ENCODE measurements at regions not wholly inside any gene's neighbourhood (a gene's known extent, or its start where the extent isn't known, plus 50 kb on each side); places are given as distances from the start of the nearest gene placed in this dataset.
A peak's percentile ranks its signal among the peaks of the same experiment; 100 is the strongest.

DNA sequence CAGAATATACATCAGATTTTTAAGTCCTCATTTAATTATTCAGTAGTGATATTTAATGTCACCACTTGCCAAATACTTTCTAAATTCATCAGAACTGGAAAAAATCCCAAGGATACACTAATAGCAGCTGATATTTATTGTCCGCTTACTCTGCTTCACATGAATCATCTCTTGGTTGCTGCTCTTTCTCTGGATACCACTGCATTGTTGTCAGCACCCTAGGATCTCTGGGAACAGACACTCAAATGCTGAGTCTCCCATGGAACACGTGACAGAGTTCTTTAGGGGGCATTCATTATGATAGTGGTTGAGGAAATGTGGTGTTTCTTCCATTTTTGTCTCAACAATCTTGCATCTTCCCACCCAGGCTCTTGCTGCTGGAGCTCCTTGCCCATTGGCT, 318.0 kb downstream of the RFPL4B start:
- Histone ChIP-seq H3K27me3 (ENCODE audit: insufficient read depth) (no peaks in the 10 kb centered on the region), H3K27ac (ENCODE audit: low read depth in 2 of 2, low read length in 1 of 2) (peak overlapping the region in 1 of 2 experiments; percentile 90; a peak in 2 of 4 replicates), H3K79me2 (ENCODE audit: insufficient read depth) (no peaks in the 10 kb centered on the region), H2AFZ (ENCODE audit: low read depth) (peak overlapping the region; percentile 44; the same call in 1 of the 2 replicates), H4K20me1 (ENCODE audit: insufficient read depth) (no peaks in the 10 kb centered on the region), H3K4me1 (ENCODE audit: control insufficient read depth in 1 of 2, insufficient read depth in 2 of 2, low read depth in 1 of 2, low read length in 1 of 2) (peaks cover 0 to 7% of the 10 kb centered on the region in 2 experiments; a peak in 2 of 4 replicates), H3F3A (replicated peaks; ENCODE audit: insufficient read depth) (no peaks in the 10 kb centered on the region), H3K4me3 (ENCODE audit: low read depth in 2 of 2, low read length in 1 of 2) (no peak overlapping the region), H3K9me2 (no peaks in the 10 kb centered on the region), H3K4me2 (peak overlapping the region; percentile 45; the same call in 1 of the 2 replicates), H3K36me3 (replicated peaks in 1 of 2; ENCODE audit: control insufficient read depth in 1 of 2, insufficient read depth in 2 of 2, low read length in 1 of 2) (no peaks in the 10 kb centered on the region), H3K9ac (peak overlapping the region; percentile 56; the same call in 1 of the 2 replicates), H3K9me3 (peaks cover 4% of the 10 kb centered on the region; the same call in 1 of the 2 replicates)
- DNase-seq: no peak
- POLR2A ChIA-PET: no interaction called here
- CTCF ChIA-PET: no interaction called here
- 50% methylated on average over 2 of the region's 2 CpGs for WGBS (ENCODE audit: low lambda C conversion rate)
- TF ChIP-seq TCF12 (IDR thresholded peaks at IDR 0.05): peak; percentile 83
- TF ChIP-seq POLR2AphosphoS5 (IDR thresholded peaks at IDR 0.05; ENCODE audit: low read depth, low read length): no peak
- no peak for TF ChIP-seq RAD21 (IDR thresholded peaks at IDR 0.05; ENCODE audit: low read length)
- peak in 1 of 2 experiments; percentile 49; a peak in 1 of 4 replicates for TF ChIP-seq EP300 (IDR thresholded peaks at IDR 0.05; ENCODE audit: borderline replicate concordance in 1 of 2, low read depth in 1 of 2, low read length in 1 of 2)
- TF ChIP-seq, protein P1, sequence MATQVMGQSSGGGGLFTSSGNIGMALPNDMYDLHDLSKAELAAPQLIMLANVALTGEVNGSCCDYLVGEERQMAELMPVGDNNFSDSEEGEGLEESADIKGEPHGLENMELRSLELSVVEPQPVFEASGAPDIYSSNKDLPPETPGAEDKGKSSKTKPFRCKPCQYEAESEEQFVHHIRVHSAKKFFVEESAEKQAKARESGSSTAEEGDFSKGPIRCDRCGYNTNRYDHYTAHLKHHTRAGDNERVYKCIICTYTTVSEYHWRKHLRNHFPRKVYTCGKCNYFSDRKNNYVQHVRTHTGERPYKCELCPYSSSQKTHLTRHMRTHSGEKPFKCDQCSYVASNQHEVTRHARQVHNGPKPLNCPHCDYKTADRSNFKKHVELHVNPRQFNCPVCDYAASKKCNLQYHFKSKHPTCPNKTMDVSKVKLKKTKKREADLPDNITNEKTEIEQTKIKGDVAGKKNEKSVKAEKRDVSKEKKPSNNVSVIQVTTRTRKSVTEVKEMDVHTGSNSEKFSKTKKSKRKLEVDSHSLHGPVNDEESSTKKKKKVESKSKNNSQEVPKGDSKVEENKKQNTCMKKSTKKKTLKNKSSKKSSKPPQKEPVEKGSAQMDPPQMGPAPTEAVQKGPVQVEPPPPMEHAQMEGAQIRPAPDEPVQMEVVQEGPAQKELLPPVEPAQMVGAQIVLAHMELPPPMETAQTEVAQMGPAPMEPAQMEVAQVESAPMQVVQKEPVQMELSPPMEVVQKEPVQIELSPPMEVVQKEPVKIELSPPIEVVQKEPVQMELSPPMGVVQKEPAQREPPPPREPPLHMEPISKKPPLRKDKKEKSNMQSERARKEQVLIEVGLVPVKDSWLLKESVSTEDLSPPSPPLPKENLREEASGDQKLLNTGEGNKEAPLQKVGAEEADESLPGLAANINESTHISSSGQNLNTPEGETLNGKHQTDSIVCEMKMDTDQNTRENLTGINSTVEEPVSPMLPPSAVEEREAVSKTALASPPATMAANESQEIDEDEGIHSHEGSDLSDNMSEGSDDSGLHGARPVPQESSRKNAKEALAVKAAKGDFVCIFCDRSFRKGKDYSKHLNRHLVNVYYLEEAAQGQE (IDR thresholded peaks at IDR 0.05; ENCODE audit: low read depth, low read length): no peak
- TF ChIP-seq MXI1 (IDR thresholded peaks at IDR 0.05; ENCODE audit: low read depth, low read length): no peak
- TF ChIP-seq EZH2phosphoT487 (IDR thresholded peaks at IDR 0.05; ENCODE audit: borderline replicate concordance, low read depth): no peak
- TF ChIP-seq FOXJ3 (CRISPR knock-in tag; IDR thresholded peaks at IDR 0.05): no peak
- TF ChIP-seq, protein P2, sequence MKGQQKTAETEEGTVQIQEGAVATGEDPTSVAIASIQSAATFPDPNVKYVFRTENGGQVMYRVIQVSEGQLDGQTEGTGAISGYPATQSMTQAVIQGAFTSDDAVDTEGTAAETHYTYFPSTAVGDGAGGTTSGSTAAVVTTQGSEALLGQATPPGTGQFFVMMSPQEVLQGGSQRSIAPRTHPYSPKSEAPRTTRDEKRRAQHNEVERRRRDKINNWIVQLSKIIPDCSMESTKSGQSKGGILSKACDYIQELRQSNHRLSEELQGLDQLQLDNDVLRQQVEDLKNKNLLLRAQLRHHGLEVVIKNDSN (IDR thresholded peaks at IDR 0.05; ENCODE audit: borderline replicate concordance, low read depth): peak; percentile 66; the same call in 1 of the 2 replicates
- no peak for TF ChIP-seq GABPA (IDR thresholded peaks at IDR 0.05; ENCODE audit: low read depth)
- TF ChIP-seq, protein P3, sequence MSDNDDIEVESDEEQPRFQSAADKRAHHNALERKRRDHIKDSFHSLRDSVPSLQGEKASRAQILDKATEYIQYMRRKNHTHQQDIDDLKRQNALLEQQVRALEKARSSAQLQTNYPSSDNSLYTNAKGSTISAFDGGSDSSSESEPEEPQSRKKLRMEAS (IDR thresholded peaks at IDR 0.05; ENCODE audit: low read depth): 0 out of 2 replicates have a peak, but pooled peaks have one; percentile 41
- no peak for TF ChIP-seq CHD2 (IDR thresholded peaks at IDR 0.05; ENCODE audit: low read length, partially characterized antibody)
- no peak for TF ChIP-seq YY1 (IDR thresholded peaks at IDR 0.05; ENCODE audit: low read depth)
- no peak for TF ChIP-seq SIN3A (IDR thresholded peaks at IDR 0.05; ENCODE audit: borderline replicate concordance, low read depth, low read length)
- TF ChIP-seq RFX5 (IDR thresholded peaks at IDR 0.05; ENCODE audit: low read length): no peak
- no peak; the same call in 1 of the 2 replicates for TF ChIP-seq TEAD4 (IDR thresholded peaks at IDR 0.05; ENCODE audit: borderline replicate concordance, insufficient read depth)
- no peak for TF ChIP-seq GATA2 (CRISPR knock-in tag; IDR thresholded peaks at IDR 0.05)
- no peak for TF ChIP-seq NRF1 (IDR thresholded peaks at IDR 0.05; ENCODE audit: low read depth, low read length)
- no peak for TF ChIP-seq SMC3 (IDR thresholded peaks at IDR 0.05; ENCODE audit: low read depth, low read length)
- TF ChIP-seq RXRA (IDR thresholded peaks at IDR 0.05; ENCODE audit: borderline replicate concordance, low read depth): no peak
- TF ChIP-seq, protein P4, sequence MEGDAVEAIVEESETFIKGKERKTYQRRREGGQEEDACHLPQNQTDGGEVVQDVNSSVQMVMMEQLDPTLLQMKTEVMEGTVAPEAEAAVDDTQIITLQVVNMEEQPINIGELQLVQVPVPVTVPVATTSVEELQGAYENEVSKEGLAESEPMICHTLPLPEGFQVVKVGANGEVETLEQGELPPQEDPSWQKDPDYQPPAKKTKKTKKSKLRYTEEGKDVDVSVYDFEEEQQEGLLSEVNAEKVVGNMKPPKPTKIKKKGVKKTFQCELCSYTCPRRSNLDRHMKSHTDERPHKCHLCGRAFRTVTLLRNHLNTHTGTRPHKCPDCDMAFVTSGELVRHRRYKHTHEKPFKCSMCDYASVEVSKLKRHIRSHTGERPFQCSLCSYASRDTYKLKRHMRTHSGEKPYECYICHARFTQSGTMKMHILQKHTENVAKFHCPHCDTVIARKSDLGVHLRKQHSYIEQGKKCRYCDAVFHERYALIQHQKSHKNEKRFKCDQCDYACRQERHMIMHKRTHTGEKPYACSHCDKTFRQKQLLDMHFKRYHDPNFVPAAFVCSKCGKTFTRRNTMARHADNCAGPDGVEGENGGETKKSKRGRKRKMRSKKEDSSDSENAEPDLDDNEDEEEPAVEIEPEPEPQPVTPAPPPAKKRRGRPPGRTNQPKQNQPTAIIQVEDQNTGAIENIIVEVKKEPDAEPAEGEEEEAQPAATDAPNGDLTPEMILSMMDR (IDR thresholded peaks at IDR 0.05): no peak
- no peak for TF ChIP-seq TAF1 (IDR thresholded peaks at IDR 0.05; ENCODE audit: borderline replicate concordance, low read depth, low read length)
- TF ChIP-seq NFIC (IDR thresholded peaks at IDR 0.05; ENCODE audit: borderline replicate concordance): peak; percentile 13
- TF ChIP-seq, protein P5, sequence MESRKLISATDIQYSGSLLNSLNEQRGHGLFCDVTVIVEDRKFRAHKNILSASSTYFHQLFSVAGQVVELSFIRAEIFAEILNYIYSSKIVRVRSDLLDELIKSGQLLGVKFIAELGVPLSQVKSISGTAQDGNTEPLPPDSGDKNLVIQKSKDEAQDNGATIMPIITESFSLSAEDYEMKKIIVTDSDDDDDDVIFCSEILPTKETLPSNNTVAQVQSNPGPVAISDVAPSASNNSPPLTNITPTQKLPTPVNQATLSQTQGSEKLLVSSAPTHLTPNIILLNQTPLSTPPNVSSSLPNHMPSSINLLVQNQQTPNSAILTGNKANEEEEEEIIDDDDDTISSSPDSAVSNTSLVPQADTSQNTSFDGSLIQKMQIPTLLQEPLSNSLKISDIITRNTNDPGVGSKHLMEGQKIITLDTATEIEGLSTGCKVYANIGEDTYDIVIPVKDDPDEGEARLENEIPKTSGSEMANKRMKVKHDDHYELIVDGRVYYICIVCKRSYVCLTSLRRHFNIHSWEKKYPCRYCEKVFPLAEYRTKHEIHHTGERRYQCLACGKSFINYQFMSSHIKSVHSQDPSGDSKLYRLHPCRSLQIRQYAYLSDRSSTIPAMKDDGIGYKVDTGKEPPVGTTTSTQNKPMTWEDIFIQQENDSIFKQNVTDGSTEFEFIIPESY (IDR thresholded peaks at IDR 0.05; ENCODE audit: borderline replicate concordance, low read depth): no peak
- TF ChIP-seq, protein P6, sequence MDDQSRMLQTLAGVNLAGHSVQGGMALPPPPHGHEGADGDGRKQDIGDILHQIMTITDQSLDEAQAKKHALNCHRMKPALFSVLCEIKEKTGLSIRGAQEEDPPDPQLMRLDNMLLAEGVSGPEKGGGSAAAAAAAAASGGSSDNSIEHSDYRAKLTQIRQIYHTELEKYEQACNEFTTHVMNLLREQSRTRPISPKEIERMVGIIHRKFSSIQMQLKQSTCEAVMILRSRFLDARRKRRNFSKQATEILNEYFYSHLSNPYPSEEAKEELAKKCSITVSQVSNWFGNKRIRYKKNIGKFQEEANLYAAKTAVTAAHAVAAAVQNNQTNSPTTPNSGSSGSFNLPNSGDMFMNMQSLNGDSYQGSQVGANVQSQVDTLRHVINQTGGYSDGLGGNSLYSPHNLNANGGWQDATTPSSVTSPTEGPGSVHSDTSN (IDR thresholded peaks at IDR 0.05): peak; percentile 81
- no peak for TF ChIP-seq ELF1 (IDR thresholded peaks at IDR 0.05)

Data from SK-N-SH (cell line).